ENCODE measurements at regions not wholly inside any gene's neighbourhood (a gene's known extent, or its start where the extent isn't known, plus 50 kb on each side); places are given as distances from the start of the nearest gene placed in this dataset.

- Histone ChIP-seq H3K27ac (ENCODE audit: insufficient read length, low read depth, low read length) (no peak overlapping the region), H2BK15ac (ENCODE audit: low read depth, low read length) (no peak overlapping the region), H2BK5ac (ENCODE audit: insufficient read length, low read length) (no peak overlapping the region), H4K91ac (ENCODE audit: insufficient read length, low read depth, low read length) (no peak overlapping the region), H3K4me2 (ENCODE audit: insufficient read depth, insufficient read length, low read length) (no peak overlapping the region), H4K20me1 (ENCODE audit: control insufficient read depth, insufficient read depth, insufficient read length) (no peaks in the 10 kb centered on the region), H2BK120ac (ENCODE audit: low read depth, low read length, poor library complexity, severe bottlenecking) (no peak overlapping the region), H3K4me1 (ENCODE audit: insufficient read depth, low read length) (no peaks in the 10 kb centered on the region), H3K23ac (ENCODE audit: insufficient read length, low read depth, low read length) (no peak overlapping the region), H3K79me2 (ENCODE audit: insufficient read depth, low read length) (no peaks in the 10 kb centered on the region), H2AFZ (ENCODE audit: low read length) (no peak overlapping the region), H2BK12ac (ENCODE audit: insufficient read length, low read depth, low read length) (no peak overlapping the region), H3K9me3 (ENCODE audit: control insufficient read depth, low read depth, low read length) (no peaks in the 10 kb centered on the region), H3K56ac (ENCODE audit: insufficient read length, low read depth, low read length) (no peak overlapping the region), H3K23me2 (ENCODE audit: insufficient read length, low read depth, low read length, poor library complexity, severe bottlenecking) (no peaks in the 10 kb centered on the region), H3K79me1 (ENCODE audit: insufficient read depth, low read depth, low read length, poor library complexity, severe bottlenecking) (no peaks in the 10 kb centered on the region), H4K5ac (ENCODE audit: insufficient read length, low read depth, low read length) (no peak overlapping the region), H3K4ac (ENCODE audit: low read depth, low read length) (no peak overlapping the region), H3K9ac (ENCODE audit: extremely low read depth, insufficient read length, low read length) (no peak overlapping the region), H3K14ac (ENCODE audit: insufficient read depth, low read length) (no peak overlapping the region), H4K8ac (replicated peaks; ENCODE audit: insufficient read length, low read depth, low read length) (no peak overlapping the region), H3K18ac (ENCODE audit: insufficient read length, low read depth, low read length) (no peak overlapping the region), H2AK5ac (ENCODE audit: insufficient read length, low read length) (no peak overlapping the region), H2BK20ac (ENCODE audit: low read depth, low read length, poor library complexity, severe bottlenecking) (no peak overlapping the region), H3K27me3 (ENCODE audit: insufficient read depth, low read length) (no peaks in the 10 kb centered on the region), H3T11ph (ENCODE audit: low read length) (no peak overlapping the region)
- DNase-seq: no peak
- no peak overlapping the region for H3K4me3 Mint-ChIP-seq
- no peak for TF ChIP-seq CTCF (conservative IDR thresholded peaks at IDR 0.05)
- no peaks in the 10 kb centered on the region; a peak in 1 of 7 replicates for H3K36me3 Mint-ChIP-seq (ENCODE audit: insufficient read depth in 1 of 3, low read depth in 3 of 3)
- peaks cover 0 to 6% of the 10 kb centered on the region in 2 experiments; a peak in 1 of 5 replicates for H3K9me3 Mint-ChIP-seq
- no peak overlapping the region for H3K27ac Mint-ChIP-seq
- no peaks in the 10 kb centered on the region; a peak in 1 of 4 replicates for H3K4me1 Mint-ChIP-seq
- no peaks in the 10 kb centered on the region for H3K27me3 Mint-ChIP-seq (ENCODE audit: low read depth)
These were observed 300.1 kb downstream of the NNT start for GRCh38 chr5:43903129-43903528.

Measured in H9 (cell line).